CD4-positive, alpha-beta T cell treated with Interferon gamma for 1 hour (primary cell): ENCODE measurements at regions not wholly inside any gene's neighbourhood (a gene's known extent, or its start where the extent isn't known, plus 50 kb on each side); places are given as distances from the start of the nearest gene placed in this dataset.
"Not testable (repeated sequence)": the region's sequence is repeated elsewhere in the genome, so short reads cannot be mapped to it uniquely, and the experiment has no call there.

Source experiments
- DNase-seq: peaks from one replicate; pipeline ENCODE4 v3.0.0-alpha.2; 2020

DNA sequence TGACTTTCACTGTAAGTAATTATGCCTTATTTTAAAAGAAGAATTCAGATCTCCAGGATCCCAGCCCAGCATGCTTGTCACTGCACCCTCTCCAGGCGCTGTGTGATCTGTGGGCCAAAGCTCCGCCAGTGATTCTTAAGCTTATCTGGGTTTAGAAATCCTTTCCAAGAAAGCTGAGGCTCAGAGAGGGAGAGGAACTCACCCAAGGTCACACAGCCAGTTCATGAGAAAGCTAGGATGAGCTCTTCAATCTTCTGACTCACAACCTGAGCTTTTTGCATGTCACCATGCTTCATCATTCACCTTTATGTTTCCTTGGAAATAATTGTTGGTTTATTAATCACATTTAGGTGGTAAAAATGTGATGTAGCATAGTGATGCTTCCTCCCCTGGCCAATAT is 136.6 kb upstream of the HAND1 start:
- DNase-seq = no peak

DNA sequence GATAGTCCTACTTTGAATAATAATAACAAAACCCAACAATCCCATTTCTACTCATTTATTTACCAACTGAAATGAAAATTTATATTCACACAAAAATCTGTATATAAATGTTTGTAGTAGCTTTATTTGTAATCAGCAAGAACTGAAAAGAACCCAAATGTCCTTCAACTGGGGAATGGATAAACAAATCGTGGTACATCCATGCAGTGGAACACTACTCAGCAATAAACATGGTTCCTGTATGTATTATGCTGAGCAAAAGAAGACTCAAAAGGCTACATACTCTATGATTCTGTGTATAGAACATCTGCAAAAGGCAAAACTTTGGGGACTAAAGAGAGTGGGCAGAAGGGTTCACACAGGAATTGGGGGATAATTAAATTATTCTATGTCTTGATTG is 136.1 kb upstream of the HAND1 start:
- no peak for DNase-seq

DNA sequence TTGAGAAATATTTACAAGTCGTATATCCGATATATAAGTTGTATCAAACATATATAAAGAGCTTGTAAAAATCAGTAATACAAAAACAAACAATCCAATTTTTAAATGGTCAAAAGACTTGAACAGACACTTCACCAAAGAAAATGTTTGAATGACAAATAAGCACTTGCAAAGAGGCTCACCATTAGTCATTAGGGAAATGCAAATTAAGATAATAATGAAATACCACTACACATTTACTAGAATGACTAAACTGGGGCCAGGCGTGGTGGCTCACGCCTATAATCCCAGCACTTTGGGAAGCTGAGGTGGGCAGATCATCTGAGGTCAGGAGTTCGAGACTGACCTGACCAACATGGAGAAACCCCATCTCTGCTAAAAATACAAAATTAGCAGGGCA is 134.6 kb upstream of the HAND1 start:
- no peak for DNase-seq

DNA sequence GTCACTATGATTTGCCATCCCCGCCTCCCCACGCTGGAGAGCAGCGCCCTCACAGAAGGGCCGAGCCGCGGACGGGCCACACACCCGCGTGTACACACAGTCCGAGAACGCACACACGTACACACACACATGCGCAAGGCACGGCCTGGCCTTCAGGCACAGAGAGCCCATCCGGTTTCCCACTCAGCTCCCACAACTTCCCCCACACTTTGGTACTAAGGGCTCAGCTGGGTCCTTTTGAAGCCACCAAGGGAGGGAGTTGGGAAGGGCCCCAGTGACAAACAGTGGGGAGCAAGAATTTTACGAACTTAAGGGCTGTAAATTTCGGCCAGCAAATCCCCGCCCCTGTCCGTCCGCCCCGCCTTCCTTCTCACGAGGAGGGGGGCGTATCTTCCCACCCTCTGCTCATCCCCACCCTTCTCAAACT is 133.3 kb upstream of the HAND1 start:
- no peak for DNase-seq

DNA sequence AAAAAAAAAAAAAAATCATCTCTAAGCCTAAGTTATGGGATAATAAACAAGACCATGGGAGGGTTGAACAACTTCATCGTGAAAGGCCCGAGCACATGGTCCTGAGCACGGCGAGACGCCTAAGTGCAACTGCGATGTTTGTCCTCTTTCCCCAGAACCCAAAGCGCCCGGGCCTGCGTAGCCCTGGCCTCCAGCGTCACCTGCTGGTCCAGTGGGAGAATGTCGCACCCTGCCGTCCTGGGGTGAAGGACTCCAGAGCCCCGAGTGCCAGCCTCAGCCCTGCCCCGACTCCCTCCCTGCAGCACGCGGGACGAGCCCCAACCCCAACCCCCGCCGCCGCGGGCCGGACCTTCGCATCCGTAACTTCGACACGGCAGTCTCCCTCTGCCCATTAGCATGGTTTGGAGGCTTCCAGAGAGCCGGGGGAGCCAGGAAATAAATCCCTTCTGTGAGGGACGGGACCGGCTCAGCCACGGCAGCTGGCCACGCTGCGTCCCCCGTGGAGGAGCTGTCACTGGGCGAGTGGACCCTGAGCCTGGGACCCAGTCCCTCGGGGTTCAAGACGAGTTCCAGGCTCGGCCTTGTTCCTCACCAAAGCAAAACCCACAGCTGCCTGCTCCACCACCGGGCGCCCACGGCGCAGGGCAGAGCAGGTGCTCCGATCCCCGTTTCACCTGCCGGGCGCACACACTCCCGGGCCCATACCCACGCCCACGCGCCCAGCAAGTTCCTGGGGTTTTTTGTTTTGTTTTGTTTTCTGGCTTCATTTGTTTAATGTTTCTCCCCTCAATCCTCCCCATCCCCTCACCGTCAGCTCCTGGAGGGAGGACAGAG is 132.5 kb upstream of the HAND1 start:
- peak; percentile 50 for DNase-seq

DNA sequence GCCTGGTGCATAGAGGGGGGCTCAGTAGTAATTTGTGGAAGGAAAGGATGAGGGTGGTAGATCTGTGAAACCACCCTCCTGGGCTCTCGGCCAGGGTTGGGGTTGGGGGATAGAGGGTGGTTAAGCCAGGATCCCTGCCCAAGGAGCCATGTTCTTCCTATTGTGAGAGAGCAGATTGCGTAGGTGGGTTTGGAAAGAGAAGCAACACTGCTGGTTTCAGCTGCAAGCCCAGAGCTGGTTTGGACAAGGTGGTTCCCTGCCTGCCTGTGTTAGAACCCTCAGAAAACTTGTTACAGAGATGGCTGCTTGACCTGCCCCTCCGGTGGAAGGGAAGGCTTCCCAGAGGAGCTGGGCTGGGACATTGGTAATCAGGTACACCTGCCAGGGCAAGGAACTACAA is 131.2 kb upstream of the HAND1 start:
- DNase-seq = no peak

DNA sequence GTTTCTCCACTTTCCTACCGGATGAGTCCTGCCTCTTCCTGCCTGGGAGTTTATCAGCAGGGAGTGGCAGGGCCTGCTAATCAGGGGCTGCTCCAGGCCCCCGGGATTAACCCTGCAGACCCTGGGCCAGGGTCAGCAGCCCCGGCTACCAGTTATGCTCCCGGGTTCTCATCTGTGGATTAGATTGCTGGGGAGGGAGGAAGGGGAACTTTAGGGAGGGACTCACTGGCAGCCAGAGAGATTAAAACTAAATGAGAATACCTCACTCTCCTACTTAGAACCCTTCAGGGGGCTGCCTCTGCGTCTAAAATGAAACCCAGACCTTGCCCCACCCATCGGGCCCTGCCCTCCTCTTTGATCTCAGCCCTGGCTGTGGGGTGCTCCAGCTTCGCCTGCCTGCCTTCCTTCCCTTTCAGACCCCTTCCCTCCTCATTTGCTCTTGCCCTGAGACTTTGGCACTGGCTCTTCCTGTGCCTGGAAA is 130.5 kb upstream of the HAND1 start:
- no peak for DNase-seq

DNA sequence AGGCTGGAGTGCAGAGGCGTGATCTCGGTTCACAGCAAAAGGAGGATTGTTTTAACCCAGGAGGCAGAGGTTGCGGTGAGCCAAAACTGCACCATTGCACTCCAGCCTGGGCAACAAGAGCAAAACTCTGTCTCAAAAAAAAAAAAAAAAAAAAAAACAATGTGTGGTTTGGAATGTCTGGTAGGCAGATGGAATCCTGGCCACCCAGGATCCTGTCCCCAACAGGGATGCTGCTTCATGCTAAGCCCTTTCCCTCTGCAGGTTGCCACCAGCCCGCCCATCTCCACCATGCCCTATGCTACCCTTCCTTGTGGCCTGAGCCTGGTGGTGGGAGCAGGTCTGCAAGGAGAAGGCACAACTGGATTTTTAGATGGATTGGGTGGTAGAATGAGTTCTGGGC is 129.7 kb upstream of the HAND1 start:
- DNase-seq = no peak

DNA sequence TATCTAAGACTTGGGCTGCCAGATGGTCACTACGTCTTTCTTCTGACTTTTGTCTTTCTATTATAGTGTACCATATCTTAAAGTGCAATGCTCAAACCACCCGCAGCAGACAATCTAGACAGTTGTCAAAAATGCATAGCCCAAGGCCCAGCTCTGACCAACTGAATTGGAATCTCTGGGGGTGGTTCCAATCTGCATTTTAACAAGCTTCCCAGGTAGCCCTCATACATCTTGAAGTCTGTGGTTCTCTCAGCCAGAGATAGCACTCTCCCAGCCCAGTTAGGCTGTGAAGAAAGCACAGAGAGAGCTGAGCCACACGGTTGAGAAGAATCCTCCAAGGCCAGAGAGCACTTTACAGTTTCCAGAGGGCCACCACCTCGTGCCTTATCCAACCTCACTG is 128.2 kb upstream of the HAND1 start:
- DNase-seq = no peak

DNA sequence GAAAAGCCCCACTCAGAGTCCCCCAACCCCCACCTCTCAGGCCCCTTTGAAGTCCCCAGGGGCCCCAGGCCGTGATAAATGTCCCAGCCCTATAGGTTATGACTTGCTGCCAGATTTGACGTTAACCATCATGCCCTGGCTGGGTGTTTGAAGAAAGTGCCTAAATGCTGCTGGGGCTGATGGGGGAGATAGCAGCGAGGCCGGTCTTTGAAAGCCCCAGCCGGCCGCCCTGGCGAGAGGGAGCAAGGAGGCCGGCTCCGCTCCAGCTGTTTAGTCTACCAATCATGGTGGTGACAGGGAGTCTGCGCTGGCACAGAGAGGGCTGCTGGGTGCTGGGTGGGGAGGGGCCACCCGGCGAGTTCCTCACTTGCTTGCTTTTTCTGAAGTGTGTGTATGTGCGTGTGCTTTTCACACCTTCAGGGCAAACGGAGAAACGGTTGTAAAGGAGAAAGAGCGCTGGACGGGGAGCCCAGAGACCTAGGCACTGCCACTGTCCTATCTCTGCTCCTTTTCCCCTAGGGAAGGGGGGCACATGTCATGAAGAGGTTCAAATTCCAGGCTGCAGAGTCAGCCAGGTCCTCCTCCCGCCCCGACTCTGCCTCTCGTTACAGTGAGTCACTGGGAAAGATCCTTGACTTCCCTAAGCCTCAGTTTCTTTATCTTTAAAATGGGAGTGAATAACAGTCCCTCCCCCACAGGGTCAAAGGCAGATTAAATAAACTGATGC is 126.1 kb upstream of the HAND1 start:
- DNase-seq = no peak

DNA sequence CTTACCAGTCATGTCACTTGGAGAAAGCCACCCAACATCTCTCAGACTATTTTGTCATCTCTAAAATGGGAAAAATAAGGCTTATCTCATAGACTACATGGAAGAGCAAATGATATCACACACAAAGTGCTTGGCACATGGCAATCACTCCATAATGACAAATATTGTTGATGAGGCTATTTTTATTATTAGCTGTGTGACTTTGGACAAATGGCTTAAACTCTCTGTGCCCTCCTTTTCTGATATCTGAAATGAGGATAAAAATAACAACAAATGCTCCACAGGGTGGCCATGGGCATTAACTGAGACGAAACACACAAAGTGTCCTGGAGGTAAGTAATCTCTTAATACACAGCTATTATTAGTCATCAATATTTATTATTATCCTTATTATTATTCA is 125.5 kb upstream of the HAND1 start:
- no peak for DNase-seq

DNA sequence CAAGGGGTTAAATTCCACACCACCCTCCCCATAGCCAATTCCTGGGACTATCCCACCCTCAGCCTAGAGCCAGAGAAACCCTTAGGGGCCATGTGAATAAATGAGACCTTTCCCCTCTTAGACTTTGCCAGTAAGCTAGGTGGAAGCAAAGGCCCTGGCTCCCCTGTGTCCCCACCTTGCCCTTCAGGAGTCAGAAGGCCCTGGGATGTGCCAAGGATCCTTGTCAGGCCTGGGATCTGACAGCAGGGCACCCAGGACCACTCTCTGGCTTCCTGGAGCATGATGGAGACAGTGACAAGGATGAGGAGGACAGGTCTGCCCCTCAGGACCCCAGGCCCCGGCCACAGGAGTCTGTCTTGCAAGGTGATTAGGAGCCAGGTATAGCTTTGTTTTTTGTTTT is 125.0 kb upstream of the HAND1 start:
- no peak for DNase-seq

DNA sequence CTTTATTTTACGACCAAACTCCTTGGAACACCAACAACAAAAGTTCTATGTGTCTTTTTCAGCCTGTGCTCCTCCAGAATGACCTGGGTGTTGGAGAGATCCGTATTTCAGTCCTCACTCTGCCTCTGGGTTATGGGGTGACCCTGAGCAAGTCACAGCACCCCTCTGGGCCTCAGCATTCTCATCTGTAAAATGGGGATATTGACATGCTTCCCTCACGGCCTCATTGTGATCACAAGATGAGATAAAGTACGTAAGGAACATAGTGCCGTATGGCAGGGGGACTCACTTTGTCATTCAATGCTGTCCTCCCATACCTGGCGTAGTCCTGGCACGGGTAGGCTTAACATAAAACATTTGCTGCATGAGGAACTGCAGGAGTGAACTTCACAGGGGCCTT is 123.0 kb upstream of the HAND1 start:
- DNase-seq = no peak

DNA sequence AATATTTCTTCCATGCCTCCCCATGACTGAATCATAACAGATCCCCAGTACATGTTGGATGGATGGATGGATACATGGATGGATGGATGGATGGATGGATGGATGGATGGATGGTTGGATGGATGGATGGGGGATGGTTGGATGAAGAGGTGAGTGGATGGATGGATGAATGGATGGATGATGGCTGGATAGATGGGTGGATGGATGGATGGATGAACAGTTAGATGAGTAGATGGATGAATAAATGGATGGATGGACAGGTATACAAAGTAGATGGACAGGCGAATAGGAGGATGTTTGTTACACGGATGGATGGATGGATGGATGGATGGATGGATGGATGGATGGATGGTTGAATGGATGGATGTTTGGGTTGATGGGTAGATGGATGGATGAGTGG is 120.0 kb upstream of the HAND1 start:
- no peak for DNase-seq

DNA sequence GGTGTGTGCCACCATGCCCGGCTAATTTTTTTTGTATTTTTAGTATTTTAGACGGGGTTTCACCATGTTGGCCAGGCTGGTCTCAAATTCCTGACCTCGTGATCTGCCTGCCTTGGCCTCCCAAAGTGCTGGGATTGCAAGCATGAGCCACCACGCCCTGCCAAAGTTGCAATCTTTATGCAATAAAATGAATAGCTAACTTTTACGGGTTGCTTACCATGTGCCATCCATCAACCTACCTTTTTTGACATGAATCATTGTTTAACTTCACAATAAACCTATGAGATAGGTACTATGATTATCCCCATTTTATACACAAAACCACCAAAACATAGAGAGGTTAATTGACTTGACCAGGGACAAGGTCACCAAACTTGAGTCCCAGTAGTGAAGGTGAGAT is 118.8 kb upstream of the HAND1 start:
- DNase-seq = not testable (repeated sequence)

DNA sequence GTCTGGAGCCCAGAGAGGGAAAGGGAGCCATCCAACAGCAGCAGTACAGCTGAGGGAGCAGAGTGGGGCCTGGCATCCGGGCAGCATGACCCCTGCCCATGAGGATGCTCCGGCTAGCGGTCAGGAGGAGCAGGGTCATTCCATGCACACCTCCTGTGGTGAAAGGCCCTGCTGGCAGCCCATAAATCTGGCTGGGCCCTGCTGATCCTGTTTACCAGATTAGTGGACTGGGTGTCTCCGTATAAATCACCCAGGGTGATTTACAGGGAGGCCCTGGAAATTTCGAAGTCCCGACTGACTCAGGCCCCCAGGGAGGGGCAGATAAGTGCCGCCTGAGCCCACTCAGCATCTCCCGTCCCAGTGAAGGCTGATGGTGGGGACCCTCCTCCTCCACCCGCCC is 117.6 kb upstream of the HAND1 start:
- DNase-seq = no peak

DNA sequence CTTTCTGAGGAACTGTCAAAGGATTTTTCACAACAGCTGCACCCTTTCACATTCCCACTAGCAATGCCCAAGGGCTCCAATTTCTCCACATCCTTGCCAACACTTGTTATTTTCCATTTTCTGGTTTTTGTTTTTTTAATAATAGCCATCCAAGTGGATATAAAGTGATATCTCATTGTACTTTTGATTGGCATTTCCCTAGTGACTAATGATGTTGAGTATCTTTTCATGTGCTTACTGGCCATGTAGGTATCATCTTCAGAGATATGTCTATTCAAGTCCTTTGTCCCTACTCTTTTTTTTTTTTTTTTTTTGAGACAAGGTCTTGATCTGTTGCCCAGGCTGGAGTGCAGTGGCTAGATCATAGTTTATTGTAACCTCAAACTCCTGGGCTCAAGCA is 115.8 kb upstream of the HAND1 start:
- no peak for DNase-seq

DNA sequence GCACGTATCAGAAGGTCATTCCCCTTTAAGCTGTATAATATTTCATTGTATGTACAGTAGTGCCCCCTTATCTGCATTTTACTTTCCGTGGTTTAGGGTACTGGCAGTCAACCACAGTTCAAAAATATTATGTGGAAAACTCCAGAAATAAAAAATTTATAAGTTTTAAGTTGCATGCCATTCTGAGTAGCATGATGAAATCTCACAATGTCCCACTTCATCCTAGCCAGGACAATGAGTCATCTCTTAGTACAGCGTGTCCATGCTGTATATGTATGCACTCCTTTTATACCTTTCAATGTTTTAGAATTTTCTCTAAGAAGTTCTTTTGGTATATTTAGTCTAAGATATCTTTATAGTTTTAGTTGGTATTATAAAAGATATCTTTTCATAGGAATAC is 115.0 kb upstream of the HAND1 start:
- DNase-seq = no peak

DNA sequence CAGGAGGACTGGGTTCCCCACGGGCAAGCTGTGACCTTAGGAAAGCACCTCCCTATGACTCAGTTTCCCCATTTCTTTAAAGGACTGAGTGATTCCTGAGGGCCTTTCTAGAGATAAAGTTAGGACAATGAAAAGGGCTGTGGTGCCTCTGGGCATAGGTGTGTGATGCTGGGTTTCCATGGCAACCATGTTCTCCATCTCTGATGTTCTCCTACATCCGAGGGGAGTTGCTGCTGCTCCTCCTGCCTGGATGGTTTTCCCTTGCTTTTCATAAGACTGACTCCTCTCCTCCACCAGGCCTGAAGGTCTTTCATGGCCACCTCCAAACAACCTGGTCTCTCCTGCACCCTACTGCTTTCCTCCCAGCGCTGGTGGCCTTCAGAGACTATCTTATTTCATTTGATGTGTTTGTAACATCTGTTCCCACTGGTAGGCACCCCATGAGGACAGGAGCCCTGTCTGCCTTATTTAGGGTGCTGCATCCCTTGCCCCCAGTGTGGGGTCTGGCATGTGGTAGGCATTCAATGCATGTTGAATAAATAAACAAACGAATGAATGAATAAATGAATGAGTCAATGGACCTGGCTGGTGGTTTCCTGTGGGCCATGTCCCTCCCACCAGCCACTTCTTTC is 112.2 kb upstream of the HAND1 start:
- DNase-seq = no peak

DNA sequence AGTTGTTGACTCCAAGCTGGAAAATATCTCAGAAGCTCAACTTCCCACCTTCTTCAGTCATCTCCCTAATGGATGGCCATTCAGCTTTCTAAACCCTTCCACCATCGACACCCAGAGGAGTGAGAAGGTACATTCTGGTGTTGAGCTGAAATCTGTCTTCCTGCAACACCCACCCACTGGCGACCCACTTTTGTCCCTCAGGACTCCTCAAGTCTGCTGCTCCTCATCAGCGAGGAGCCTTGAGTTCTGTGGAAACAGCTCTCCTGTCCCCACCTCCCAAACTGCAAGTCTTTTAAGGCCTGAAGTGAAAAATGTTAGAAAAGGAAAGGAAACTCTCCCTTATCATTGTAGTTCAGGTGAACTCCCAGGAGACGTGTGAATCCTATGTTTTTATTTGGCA is 111.5 kb upstream of the HAND1 start:
- no peak for DNase-seq

DNA sequence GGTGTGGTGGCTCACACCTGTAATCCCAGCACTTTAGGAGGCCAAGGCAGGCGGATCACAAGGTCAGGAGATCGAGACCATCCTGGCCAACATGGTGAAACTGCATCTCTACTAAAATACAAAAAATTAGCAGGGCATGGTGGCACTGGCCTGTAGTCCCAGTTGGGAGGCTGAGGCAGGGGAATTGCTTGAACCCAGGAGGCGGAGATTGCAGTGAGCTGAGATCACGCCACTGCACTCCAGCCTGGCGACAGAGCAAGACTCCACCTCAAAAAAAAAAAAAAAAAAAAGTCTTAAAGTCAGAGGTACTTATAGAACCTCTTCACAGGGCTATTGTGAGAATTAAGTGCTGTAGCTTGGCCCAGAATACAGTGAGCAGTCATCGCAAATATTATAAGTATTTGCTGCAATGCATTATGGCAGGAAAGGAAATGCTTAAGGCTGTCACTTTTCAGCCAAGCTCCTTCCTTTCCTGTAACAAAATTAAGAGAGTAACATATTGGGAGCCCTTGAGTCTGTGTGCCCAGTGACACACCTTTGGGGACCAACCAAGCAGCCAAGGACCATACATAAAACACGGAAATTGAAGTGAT is 110.9 kb upstream of the HAND1 start:
- DNase-seq = not testable (repeated sequence)

DNA sequence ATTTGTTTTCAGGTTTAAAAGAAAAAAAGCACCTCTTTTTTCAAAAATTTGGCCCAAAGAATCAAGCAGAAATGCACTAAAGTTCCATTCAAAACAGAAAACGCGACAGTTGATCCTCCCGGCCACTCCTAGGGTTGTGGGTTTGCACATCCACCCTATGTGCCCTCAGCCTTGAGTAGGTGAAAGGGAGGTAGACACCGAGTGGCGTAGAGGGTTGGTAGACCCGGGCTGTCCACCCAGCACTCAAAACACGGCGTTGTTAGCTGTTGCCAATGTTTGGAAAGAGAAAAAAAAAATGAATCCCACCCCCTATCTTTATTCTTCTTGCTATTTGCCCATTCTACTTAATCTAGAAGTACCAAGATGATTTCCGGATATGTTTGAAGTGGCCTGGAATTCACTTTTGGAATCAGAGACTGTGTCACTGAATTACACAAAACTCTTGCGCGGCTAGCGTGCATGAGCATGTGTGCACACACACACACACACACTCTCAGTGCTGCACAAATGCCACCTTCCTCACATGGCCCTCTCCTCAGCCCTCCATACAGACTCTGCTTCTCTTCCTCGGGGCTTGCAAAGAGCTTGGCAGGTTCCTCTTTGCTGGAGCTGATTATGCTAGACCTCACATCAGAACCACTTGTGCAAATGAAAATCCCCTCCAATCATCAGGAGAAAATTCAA is 110.2 kb upstream of the HAND1 start:
- DNase-seq = no peak
